Astrocyte (in vitro differentiated cells and primary cell): ENCODE measurements at regions not wholly inside any gene's neighbourhood (a gene's known extent, or its start where the extent isn't known, plus 50 kb on each side); places are given as distances from the start of the nearest gene placed in this dataset.

ENCODE experiments used
- CTCF ChIP-seq: IDR thresholded peaks from 2 replicates; pipeline ENCODE4 v1.5.1; 2011; ENCODE audit warnings: low read depth, mild to moderate bottlenecking, inconsistent platforms, low read length, moderate library complexity; ENCODE audit not compliant: insufficient read depth
- EZH2 ChIP-seq: IDR thresholded peaks from 2 replicates; pipeline ENCODE4 v1.6.1; 2012; ENCODE audit warnings: mild to moderate bottlenecking, low read length, inconsistent platforms; ENCODE audit not compliant: insufficient read depth

- TF ChIP-seq CTCF (no peak), EZH2 (no peak)
Observed at GRCh38 chr2:163306647-163307046, 429.2 kb downstream of the FIGN start.
